HG03139 (cell line): ENCODE measurements at regions not wholly inside any gene's neighbourhood (a gene's known extent, or its start where the extent isn't known, plus 50 kb on each side); places are given as distances from the start of the nearest gene placed in this dataset.
"Not testable (repeated sequence)": the region's sequence is repeated elsewhere in the genome, so short reads cannot be mapped to it uniquely, and the experiment has no call there.

Experiments
- ATAC-seq: cut with Tn5 transposase; IDR thresholded peaks from one replicate; pipeline ENCODE4 v1.9.1; 2021; ENCODE audit not compliant: unreplicated experiment

DNA sequence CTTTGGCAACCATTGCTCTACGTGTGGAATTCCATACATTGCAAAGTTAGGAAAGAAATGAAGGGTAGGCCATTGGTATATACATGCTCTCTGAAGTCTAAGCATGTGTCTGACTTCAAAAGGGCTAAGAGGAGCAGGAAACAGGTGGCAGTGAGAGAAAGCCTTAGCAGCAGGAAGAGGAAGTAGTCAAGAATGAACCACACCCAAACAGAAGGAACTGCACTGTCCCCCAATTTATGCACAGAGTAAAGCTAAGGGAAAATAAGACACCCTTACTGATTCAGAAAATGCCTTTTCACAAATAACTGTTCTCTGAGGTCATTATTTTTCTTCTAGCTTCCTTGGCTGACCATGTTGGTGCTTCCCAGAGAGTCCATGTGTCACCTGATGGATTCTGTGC lies 575.4 kb downstream of the NTRK3 start:
- no peak for ATAC-seq

DNA sequence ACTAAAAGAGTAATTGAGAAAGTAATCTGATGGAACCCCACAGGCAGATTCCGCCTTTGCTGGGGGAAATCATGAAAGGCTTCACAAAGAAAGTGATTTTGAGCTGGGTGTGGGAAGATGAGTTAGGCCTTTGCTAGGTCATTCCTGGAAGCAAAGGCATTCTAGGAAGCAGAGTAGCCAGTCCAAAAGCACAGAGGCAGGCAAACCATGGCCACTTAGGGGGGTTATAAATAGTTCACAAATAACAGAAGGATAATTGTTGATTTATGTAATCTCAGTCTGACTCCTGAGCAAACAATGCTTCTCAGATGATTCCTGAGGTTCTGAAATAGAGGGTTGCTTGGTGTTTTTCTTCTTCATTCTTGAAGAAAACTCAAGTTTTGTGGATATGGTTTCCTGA lies 576.3 kb downstream of the NTRK3 start:
- no peak for ATAC-seq

DNA sequence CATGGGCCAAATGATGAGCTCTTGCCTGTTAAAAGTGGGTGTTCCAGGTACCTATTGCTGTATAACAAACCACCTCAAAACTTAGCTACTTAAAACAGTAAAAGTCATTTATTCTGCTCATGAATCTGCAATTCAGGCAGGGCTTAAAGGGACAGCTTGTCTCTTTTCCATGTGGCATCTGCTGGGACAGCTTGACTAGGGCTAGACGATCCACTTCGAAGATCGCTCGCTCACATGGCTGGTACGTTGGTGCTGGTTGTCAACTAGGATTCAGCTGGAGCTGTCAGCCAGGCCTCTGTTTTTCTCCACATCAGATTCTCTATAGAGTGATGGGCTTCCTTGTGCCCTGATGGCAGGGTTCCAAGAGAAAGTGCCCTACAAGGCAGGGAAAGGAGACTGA lies 581.3 kb downstream of the NTRK3 start:
- ATAC-seq, result no peak

DNA sequence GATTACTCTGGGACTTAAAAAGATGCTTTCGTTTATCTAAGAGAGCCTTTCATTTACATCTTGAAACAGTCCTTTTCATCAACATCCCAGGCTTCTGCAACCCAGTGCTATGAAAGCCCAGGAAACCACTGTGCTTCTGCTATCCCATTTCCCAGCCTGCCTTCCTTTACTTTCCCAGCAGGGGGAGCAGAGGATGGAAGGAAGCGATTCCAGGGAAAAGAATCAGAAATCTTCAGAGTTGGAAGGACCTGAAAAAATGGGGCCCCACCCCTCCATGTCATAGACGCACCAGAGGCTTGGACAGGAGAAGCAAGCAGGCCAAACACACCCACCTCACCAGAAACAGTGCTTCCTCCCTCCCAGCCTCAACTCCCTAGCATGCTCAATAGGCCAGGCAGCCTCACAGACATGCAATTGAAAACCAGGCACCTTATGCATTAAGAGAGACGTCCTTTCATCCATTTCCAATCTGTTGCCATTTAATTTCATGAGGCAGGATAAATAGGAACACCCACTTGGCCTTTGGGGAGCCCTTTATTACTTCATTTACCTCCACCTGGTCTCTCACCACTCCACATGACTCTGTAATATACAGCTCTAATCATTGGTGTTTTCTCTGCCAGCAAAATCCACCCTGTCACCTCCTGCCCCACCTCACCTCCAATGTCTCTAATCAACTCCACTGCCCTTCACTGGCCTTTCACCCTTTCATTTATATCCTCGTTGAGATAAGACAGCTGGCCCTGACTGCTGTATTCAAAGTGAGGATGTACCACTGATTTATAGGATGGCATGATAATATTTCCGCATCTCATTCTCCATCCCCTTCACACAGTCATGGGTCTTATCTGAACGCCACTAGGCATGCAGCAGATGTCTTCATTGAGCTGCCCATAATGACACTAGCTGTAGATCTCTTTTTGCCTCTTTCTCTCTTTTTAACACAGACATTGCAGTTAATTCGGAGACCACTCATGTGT lies 583.9 kb downstream of the NTRK3 start:
- no peak for ATAC-seq

DNA sequence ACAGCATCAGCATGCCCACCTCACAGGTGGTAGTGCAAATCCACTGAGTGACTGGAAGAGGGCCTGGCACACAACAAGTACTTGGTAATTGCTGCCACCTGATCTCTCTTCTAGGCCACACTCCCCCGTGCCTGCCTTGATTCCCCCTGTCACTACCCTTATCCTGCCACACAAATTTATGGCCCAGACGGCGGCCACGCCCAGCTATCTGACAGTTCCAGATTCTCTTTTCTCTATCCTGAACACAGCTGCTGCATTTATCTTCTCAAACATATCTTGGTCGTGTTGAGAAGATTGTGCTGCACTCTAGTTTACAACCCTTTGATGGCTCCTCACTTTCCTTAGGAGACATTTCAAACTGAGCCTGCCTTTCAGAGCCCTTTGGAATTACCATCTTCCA lies 585.2 kb downstream of the NTRK3 start:
- ATAC-seq, result no peak

DNA sequence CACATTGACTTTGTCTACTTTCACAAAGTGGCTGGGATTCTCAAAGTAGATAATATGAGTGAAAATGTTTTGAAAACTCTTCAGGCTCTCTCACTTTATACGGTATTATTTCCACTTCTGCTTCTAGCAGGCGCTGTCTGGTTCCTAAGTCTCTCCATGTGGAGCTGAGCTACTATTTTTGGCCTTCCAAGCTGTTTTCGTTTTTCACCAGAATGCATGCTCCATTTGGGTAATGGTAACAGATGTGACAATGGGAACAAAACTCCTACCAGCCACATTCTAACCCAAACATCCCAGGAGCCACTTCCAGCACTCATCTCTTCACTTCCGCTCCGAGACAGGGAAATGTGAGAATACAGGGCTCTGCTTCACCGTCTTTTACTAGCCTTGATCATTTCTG lies 586.7 kb downstream of the NTRK3 start:
- ATAC-seq, result no peak

DNA sequence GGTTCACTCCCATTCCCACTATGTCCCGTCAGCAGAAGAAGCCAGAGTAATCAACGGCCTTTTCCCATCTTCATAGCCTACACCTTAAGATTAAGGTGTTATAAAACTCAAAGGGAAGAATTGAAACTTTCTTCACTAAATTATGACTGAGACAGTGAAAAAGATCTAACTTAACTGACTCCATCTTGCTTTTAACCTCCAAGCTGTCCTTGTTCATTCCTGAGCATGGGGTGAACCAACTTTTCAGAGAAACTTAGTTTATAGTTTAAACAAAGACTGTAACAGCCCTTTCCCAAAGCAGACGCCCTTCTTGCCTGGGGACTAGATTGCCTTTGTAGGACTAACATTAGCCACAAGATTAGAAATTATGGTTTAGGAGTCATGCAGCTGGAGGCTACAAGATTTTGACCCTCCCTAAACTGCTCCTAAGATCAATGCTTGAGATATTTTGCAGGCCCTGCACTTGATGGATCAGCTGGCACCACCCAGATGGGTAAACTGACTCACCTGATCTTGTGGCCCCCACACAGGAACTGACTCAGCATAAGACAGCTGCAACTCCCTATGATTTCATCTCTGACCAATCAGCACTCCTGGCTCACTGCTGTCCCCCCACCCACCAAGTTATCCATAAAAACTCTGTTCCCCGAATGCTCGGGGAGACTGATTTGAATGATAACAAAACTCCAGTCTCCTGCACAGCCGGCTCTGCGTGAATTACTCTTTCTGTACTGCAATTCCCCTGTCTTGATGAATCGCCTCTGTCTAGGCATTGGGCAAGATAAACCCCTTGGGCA lies 587.6 kb downstream of the NTRK3 start:
- ATAC-seq, result not testable (repeated sequence)

DNA sequence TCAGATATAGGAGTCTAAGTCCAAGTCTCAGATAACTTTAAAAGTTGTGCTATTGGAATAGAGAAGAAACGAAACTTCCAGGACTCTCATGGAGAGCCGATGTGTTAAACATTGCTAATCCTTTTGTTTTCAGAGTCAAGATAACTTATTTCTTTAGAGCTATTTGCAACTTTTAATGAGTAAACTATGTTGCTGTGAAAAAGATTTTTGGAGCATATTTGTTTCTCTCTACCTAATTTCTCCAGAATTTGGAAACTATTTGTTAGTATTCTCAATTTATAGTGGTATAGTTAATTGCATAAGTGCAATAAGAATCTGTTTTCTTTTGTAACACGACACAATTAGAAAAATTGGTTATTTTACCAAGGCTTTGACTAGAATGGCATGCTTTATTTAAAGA lies 588.9 kb downstream of the NTRK3 start:
- ATAC-seq, result no peak

DNA sequence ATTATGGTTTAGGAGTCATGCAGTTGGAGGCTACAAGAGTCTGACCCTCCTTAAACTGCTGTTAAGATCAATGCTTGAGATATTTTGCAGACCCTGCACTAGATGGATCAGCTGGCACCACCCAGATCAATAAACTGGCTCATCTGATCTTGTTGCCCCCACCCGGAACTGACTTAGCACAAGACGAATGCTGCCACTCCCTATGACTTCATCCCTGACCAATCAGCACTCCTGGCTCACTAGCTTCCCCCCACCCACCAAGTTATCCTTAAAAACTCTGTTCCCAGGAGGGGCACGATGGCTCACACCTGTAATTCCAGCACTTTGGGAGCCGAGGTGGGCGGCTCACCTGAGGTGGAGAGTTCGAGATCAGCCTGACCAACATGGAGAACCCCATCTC lies 594.0 kb downstream of the NTRK3 start:
- ATAC-seq, result no peak

DNA sequence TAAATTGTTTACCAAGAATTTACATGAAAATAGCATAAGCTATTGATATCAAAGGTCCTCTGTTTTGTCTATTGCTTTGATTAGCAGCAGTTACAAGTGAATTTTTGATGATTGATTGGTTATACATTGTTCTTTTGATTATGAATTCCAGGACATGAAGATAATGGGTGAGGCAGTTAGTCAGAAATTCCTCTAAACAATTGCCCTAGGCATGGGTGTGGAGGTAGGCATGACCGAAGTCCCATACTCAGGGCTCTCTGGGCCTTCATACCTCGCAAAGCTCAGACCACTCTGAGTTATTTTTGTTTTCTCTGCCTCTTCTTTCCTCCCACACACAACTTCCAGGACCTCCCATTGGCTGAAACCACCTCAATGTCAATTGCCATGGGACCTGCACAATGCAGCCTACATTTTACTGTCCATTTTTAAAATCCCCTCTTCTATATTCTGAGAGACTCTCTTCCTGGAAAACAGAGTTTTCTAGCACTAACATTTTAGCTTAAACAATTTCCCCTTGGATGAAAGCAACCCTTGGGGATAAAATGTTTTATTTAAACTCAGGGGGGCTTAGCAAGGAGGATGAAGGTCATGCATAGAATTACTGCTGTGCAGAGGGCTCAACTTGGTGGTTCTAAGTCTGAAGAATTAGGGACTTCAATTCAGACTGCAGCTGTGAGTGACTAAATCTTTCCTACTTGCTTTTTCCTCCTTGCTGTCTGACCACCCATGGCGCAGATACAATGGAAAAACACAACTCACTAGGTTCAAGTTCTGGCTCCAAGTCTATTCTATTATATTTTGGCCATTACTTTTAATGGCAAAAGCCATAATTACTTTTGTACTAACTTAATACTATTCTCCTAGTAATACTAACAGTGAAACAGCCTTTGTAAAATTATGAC lies 594.8 kb downstream of the NTRK3 start:
- no peak for ATAC-seq

DNA sequence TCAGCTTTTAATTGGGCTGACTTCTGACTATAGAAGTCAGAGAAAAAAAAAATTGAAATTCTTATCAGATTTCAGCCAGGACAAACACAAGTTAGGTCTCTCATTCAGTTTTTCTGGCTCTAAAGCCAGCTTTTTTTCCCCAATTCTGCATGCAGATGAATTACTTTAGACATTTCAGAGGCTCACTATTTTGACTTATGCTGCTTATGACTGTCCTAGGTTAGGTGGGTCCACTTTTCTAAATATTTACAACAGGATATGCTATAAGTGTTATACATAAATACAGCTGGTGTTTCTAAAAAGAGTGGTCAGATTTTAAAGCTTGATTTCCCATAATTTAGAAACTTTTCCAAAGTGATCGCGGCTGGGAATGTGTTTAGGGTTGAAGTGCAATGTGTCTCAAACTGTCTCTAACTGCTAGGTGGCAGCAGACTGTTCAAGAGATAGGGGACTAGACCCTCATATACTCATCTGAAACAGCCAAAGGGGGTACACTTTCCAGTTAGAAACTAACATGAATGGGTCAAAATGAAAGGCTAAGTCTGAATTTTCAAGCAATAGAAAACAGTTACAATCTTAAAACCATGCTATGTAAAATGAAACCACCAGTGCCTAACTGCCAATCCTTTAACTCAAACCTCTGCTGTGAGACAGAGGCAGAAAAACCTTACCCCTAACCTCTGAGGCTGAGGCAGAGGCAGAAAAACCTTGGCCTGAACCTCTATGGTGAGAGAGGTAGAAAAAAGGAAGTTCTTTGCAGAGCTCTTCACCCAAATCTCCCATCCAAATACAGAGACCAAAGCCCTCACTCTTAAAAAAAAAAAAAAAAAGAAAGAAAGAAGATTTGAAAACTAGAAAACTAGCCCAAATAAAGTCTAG lies 596.0 kb downstream of the NTRK3 start:
- ATAC-seq, result no peak

DNA sequence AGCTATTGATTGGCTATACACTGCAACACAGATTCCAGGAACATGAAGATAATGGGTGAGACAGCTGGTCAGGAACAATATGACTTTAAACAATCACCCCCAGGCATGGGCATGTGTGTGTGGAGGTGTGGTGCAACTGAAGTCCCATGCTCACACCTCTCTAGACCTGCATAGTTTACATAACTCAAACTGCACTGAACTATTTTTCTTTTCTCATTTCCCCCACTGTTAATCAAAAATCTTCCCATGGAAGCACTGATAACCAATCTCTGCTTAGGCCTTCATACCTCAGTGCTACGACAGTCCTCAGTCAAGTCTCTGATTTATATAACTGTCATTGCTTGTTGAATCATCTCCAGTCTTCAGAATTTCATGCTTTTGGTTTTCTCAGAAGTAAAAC lies 600.2 kb downstream of the NTRK3 start:
- no peak for ATAC-seq

DNA sequence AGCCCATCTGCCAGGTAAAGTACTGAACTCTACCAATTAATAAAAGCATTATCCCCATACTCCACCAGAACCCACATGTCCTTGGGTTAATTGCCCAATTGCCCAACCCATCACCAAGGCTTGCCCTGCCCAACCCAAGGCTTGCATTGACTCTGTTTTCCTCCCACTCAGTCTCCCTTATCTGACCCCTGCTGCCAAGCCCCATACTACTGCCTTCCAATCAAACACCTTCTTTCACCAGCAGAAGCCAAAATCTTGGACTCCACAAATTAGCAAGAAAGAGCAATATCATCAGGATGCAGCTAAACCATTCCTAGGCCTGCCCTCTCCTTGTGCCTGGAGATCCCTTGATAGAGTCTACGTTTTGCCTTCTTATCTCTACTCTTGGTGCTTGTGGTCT lies 602.9 kb downstream of the NTRK3 start:
- ATAC-seq, result no peak

DNA sequence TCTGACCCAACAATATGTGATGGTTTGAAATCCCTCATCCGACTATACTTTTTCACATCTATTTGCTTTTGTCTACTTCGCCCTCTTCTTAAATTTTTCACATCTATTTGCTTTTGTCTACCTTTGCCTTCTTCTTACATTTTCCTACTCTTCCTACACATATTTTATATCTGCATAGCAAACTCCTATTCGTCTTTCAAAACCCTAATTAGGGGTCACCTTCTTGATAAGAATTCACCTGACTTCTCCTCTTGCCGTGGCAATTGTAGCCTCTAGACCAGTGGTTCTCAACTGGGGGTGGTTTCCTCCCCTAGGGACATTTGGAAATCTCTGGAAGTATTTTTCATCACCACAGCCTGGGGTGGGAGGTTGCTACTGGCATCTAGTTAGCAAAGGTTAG lies 607.4 kb downstream of the NTRK3 start:
- ATAC-seq, result no peak

DNA sequence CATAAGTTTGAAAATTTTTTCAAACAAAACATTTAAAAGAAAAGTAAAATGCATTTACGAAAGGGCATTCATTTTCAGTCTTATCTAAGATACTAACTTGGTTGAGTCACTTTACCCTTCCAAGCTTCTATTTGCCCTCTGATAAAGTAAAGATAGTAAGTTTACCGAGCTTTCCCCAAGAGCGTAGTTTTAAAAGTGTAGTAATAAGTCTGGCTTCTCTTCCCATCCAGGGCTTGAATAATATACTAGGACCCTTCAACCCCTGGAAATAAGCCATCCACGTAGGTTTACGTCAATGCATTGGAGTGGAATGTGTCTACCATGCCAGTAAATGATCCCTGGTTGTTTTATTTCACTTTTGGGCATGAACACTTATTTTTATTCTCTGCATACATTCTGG lies 608.3 kb downstream of the NTRK3 start:
- no peak for ATAC-seq

DNA sequence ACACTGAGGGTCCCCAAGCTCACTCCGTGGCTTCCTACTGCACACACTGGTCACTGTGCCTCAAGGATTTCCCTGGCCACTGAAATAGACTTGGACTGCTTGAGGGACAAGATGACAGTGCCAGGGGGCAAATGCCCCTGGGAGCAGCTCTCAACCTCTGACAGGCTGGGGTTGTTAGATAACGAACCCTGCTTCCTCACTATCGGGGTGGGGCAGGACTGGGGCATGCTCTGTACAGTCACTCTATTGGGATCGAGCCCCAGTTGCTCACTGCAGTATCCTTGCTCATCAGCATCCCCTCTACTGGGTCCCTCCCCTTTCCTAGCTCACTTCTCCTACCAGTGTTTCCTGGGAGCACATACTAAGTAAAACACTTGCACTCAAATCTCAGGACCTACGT lies 610.8 kb downstream of the NTRK3 start:
- ATAC-seq, result no peak

DNA sequence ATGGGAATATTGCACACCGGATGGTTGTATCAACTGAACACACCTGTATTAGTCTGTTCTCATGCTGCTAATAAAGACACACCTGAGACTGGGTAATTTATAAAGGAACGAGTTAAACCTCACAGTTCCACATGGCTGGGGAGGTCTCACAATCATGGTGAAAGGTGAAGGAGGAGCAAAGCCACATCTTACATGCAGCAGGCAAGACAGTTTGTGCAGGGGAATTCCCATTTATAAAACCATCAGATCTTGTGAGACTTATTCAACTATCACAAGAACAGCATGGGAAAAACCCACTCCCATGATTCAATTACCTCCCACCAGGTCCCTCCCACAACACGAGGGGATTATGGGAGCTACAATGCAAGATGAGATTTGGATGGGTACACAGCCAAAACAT lies 613.5 kb downstream of the NTRK3 start:
- not testable (repeated sequence) for ATAC-seq

DNA sequence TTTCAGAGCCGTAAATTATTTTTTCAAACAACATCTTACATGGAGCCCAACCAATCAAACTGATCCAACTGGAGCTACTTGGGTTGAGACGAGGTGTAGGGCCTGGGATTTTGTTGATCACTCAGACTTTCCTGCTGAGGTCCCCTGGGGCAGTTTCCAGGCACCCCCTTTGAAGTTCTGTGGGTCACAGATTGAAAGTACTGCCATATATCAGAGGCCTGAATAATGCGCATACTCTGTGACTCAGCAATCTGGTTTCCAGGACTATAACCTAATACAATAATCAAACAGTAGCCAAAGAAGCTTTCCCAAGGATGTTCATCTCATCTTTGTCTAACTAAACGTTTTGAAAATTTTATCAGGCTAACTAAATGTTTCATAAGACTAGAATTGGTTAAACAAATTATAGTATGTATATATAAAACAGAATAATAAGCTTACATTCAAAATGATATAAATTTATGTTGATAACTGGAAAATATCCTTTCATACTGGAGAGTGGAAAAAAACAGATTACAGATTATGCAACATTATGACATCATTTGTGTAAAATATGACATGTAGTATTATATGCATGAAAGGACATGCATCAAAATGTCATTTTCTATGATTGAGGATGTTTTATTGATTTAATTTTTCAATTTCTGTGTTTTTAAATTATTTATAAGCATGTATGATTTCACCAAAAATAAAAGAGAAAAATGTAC lies 617.1 kb downstream of the NTRK3 start:
- ATAC-seq, result no peak

DNA sequence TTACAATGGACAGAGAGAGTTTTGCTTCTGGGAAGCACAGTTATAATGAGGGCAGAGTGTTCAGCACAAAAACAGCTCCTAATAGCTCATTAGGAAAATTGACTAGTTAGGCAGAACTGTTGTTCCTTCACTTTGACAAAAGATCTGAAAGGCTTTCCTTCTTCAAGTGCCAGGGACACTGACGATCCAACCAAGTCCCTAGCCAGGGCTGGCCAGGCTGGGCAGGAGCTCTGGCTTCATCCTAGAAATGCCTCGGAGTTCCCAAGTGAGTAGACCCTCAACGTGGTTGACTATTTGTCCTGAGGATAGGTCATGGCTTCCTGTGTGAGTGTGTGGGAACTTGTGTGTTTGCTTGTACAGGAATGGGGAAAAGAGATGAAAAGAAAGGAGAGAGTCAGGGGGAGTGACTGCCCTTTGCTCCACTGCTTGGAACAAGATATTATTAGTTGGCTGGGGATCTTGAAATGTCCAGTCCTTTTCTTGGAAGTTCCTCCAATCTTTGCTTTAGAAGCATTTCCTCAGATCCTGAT lies 617.9 kb downstream of the NTRK3 start:
- ATAC-seq, result no peak
